Endothelial cell of umbilical vein (primary cell): ENCODE measurements at regions not wholly inside any gene's neighbourhood (a gene's known extent, or its start where the extent isn't known, plus 50 kb on each side); places are given as distances from the start of the nearest gene placed in this dataset.

Source experiments
- BruUV-seq: library from RNA; stranded (reverse); fragments of 400-500 nt; replicated peaks from 2 replicates; lab custom pipeline; 2021; lab: Mats Ljungman, UMichigan
- CTCF ChIA-PET: fragments of 300-600, 350-600 bp; sonication (Branson Sonifier 250); formaldehyde crosslinking; loops from one replicate; lab custom pipeline; 2021; ENCODE audit warnings: antibody characterized with exemption, inconsistent platforms; lab: Charles Lee
- POLR2A ChIA-PET: fragments of 300-600, 350-600 bp; sonication (Branson Sonifier 250); formaldehyde crosslinking; loops from one replicate; lab custom pipeline; 2021; ENCODE audit warnings: antibody characterized with exemption, inconsistent platforms; lab: Charles Lee
- DNase-seq: peaks from one replicate; pipeline ENCODE4 v3.0.0-alpha.2; 2011; ENCODE audit warnings: low read depth, low spot score
- FAIRE-seq: peaks from 2 replicates; lab custom pipeline; 2011; peaks lifted over from hg19 to GRCh38; lab: Jason Lieb, UNC
- H2AFZ ChIP-seq: 2 replicates; pipeline ENCODE4 v1.6.0; 2012; ENCODE audit warnings: low read depth, low read length, control low read depth, inconsistent platforms
- H3K27ac ChIP-seq: 2 replicates; pipeline ENCODE4 v1.5.1; 2011; ENCODE audit warnings: low read depth, mild to moderate bottlenecking, control low read depth, low read length, moderate library complexity; ENCODE audit not compliant: insufficient read depth
- H3K27me3 ChIP-seq, 2 experiments: 2 replicates each; pipeline versions ENCODE4 v1.6.0 to v1.6.1; 2011; ENCODE audit warnings: low read length in 2 of 2, mixed read lengths in 1 of 2; ENCODE audit not compliant: control insufficient read depth in 2 of 2, insufficient read depth in 2 of 2
- H3K36me3 ChIP-seq, 2 experiments: 2 replicates in 1 of 2; 3 replicates in 1 of 2; pipeline ENCODE4 v1.5.1; 2011; ENCODE audit warnings: low read length in 2 of 2, mild to moderate bottlenecking in 1 of 2, moderate library complexity in 1 of 2; ENCODE audit not compliant: control insufficient read depth in 2 of 2, insufficient read depth in 2 of 2; ENCODE audit errors: extremely low read depth in 1 of 2
- H3K4me1 ChIP-seq: 3 replicates; pipeline ENCODE4 v1.5.1; 2011; ENCODE audit warnings: mild to moderate bottlenecking, low read length; ENCODE audit not compliant: control insufficient read depth, insufficient read depth; ENCODE audit errors: extremely low read depth
- H3K4me2 ChIP-seq: 2 replicates; pipeline ENCODE4 v1.6.1; 2011; ENCODE audit warnings: low read length, control low read depth, mixed read lengths; ENCODE audit not compliant: insufficient read depth
- H3K4me3 ChIP-seq, 3 experiments: fragments of 200-600 bp in 1 of 3; sonication (generic), shearing (Covaris generic) in 1 of 3; replicated peaks in 1 of 3; 2 replicates each; pipeline ENCODE4 v1.5.1; 2011 to 2016; ENCODE audit warnings: control low read depth in 3 of 3, low read length in 3 of 3, mild to moderate bottlenecking in 2 of 3, inconsistent platforms in 1 of 3, low read depth in 1 of 3, moderate library complexity in 1 of 3; ENCODE audit not compliant: insufficient read depth in 1 of 3
- H3K79me2 ChIP-seq: 2 replicates; pipeline ENCODE4 v1.6.0; 2012; ENCODE audit warnings: low read length, inconsistent platforms; ENCODE audit not compliant: control insufficient read depth, insufficient read depth
- H3K9ac ChIP-seq: replicated peaks from 2 replicates; pipeline ENCODE3; 2011; ENCODE audit warnings: low read length, control low read depth; ENCODE audit not compliant: insufficient read depth; ENCODE audit errors: extremely low read depth
- H3K9me1 ChIP-seq: replicated peaks from 3 replicates; pipeline ENCODE4 v1.6.0; 2011; ENCODE audit warnings: mild to moderate bottlenecking, low read length; ENCODE audit not compliant: control insufficient read depth, insufficient read depth; ENCODE audit errors: extremely low read depth
- H3K9me3 ChIP-seq: replicated peaks from 2 replicates; pipeline ENCODE4 v1.5.1; 2012; ENCODE audit warnings: low read length, inconsistent platforms; ENCODE audit not compliant: control insufficient read depth, insufficient read depth
- H4K20me1 ChIP-seq: replicated peaks from 2 replicates; pipeline ENCODE3; 2011; ENCODE audit warnings: mild to moderate bottlenecking, low read length; ENCODE audit not compliant: control insufficient read depth, insufficient read depth; ENCODE audit errors: extremely low read depth
- CTCF ChIP-seq, 2 donors: IDR thresholded peaks; 1 replicate in 1 of 2; 2 replicates in 1 of 2; pipeline ENCODE4 v1.5.1; 2011; ENCODE audit warnings: low read length in 2 of 2, mild to moderate bottlenecking in 2 of 2, moderate library complexity in 2 of 2, control low read depth in 1 of 2, inconsistent platforms in 1 of 2, low read depth in 1 of 2; ENCODE audit not compliant: insufficient read depth in 1 of 2; ENCODE audit errors: extremely low read depth in 1 of 2
- EZH2 ChIP-seq: IDR thresholded peaks from 2 replicates; pipeline ENCODE4 v1.6.1; 2012; ENCODE audit warnings: borderline replicate concordance, low read depth, mild to moderate bottlenecking, moderate library complexity, low read length, inconsistent platforms; ENCODE audit not compliant: severe bottlenecking
- FOS ChIP-seq: IDR thresholded peaks from 2 replicates; pipeline ENCODE4 v1.6.1; 2011; ENCODE audit warnings: mild to moderate bottlenecking, low read length, moderate library complexity, borderline replicate concordance; ENCODE audit not compliant: insufficient read depth
- GATA2 ChIP-seq: IDR thresholded peaks from 2 replicates; pipeline ENCODE4 v1.7.0; 2011; ENCODE audit warnings: low read depth, mild to moderate bottlenecking, moderate library complexity, mixed read lengths, low read length; ENCODE audit not compliant: insufficient read length, insufficient read depth
- JUN ChIP-seq: IDR thresholded peaks from 2 replicates; pipeline ENCODE4 v1.6.1; 2011; ENCODE audit warnings: borderline replicate concordance, low read depth; ENCODE audit not compliant: insufficient read length, insufficient read depth
- MYC ChIP-seq: IDR thresholded peaks from one replicate; pipeline ENCODE4 v1.6.1; 2011; ENCODE audit warnings: mild to moderate bottlenecking, low read depth, low read length
- POLR2A ChIP-seq: IDR thresholded peaks from 2 replicates; pipeline ENCODE4 v1.6.1; 2012; ENCODE audit warnings: low read depth, mild to moderate bottlenecking, control low read depth, low read length
- POLR2AphosphoS5 ChIP-seq: IDR thresholded peaks from 2 replicates; pipeline ENCODE4 v1.6.1; 2012; ENCODE audit warnings: low read depth, mild to moderate bottlenecking, control low read depth, low read length, moderate library complexity; ENCODE audit not compliant: insufficient read depth
- dilution Hi-C: fragments of 300-500 bp; cut with MboI; formaldehyde crosslinking; loops from one replicate; pipeline ENCODE4 v1.15.0; 2019; ENCODE audit warnings: low sequenced_read_pairs; ENCODE audit not compliant: extremely low pct_ligation_motif_present
- intact Hi-C: fragments of 100-400 bp; cut with micrococcal nuclease; formaldehyde crosslinking; loops from one replicate; pipeline ENCODE4 v1.10.0; 2022
- TF ChIP-seq, protein P1 (sequence below): IDR thresholded peaks from 2 replicates; pipeline ENCODE4 v1.6.1; 2011; ENCODE audit not compliant: insufficient read depth, insufficient read length

DNA sequence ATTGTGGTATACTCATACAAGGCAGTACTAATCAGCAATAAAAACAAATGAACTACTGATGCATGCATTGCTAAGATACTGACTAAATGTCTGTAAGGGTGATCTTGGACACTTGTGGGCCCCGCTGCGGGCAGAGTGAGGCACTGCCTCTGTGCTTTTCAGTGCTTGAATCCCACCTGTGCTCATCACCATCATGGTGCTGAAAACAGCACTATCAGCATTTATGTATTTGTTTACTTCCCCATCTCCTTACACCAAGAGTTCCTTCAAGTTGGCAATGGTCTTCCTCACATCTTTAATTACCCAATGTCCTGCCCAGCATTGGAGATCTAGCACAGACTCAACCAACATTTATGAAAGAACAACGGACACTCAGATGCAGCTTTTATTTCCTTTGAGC, 193.7 kb upstream of the RFC3 start:
- no peak overlapping the region for H3K4me3 ChIP-seq
- FAIRE-seq: no peak
- no peaks in the 10 kb centered on the region for H3K9me1 ChIP-seq
- no peak overlapping the region for H3K27ac ChIP-seq
- H3K79me2 ChIP-seq: no peaks in the 10 kb centered on the region
- H2AFZ ChIP-seq: no peak overlapping the region
- TF ChIP-seq EZH2: no peak
- no peak for TF ChIP-seq JUN
- TF ChIP-seq MYC: no peak
- TF ChIP-seq POLR2AphosphoS5: no peak
- no peak for TF ChIP-seq GATA2
- no peak for TF ChIP-seq POLR2A
- no peak for TF ChIP-seq FOS
- no peak for TF ChIP-seq CTCF (IDR thresholded peaks at IDR 0.05; ENCODE audit: extremely low read depth in 1 of 2, insufficient read depth in 1 of 2, low read depth in 1 of 2, low read length in 2 of 2)
- TF ChIP-seq, protein P1, sequence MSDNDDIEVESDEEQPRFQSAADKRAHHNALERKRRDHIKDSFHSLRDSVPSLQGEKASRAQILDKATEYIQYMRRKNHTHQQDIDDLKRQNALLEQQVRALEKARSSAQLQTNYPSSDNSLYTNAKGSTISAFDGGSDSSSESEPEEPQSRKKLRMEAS: no peak
- no peaks in the 10 kb centered on the region for H3K36me3 ChIP-seq
- no peaks in the 10 kb centered on the region for H4K20me1 ChIP-seq
- H3K4me1 ChIP-seq: no peaks in the 10 kb centered on the region
- DNase-seq: no peak
- H3K9me3 ChIP-seq: no peaks in the 10 kb centered on the region
- ChIA-PET CTCF (no interaction called here), POLR2A (no interaction called here)
- intact Hi-C loops (no loop called here), dilution Hi-C loops (no loop called here)
- no peaks in the 10 kb centered on the region for H3K27me3 ChIP-seq
- H3K9ac ChIP-seq: no peak overlapping the region
- no TSS peak for BruUV-seq
- H3K4me2 ChIP-seq: no peak overlapping the region
